HG02678 (cell line): ENCODE measurements at regions not wholly inside any gene's neighbourhood (a gene's known extent, or its start where the extent isn't known, plus 50 kb on each side); places are given as distances from the start of the nearest gene placed in this dataset.
A peak's percentile ranks its signal among the peaks of the same experiment; 100 is the strongest.

ENCODE experiments used
- ATAC-seq: cut with Tn5 transposase; IDR thresholded peaks from one replicate; pipeline ENCODE4 v1.9.1; 2021; ENCODE audit warnings: mild to moderate bottlenecking, moderate library complexity; ENCODE audit not compliant: unreplicated experiment

GRCh38 chr5:115379622-115380344 is 83.3 kb upstream of the CCDC112 start:
- peak; percentile 72 for ATAC-seq

GRCh38 chr5:115378754-115379153 is 82.3 kb upstream of the CCDC112 start:
- ATAC-seq = no peak

- no peak for ATAC-seq
Measured at GRCh38 chr5:115377468-115378217, 81.2 kb upstream of the CCDC112 start.

GRCh38 chr5:115375893-115376292 is 79.4 kb upstream of the CCDC112 start:
- no peak for ATAC-seq

- no peak for ATAC-seq
Measured at GRCh38 chr5:115374057-115374775, 77.8 kb upstream of the CCDC112 start.

GRCh38 chr5:115372146-115372545 is 75.7 kb upstream of the CCDC112 start:
- ATAC-seq = no peak

- no peak for ATAC-seq
Measured at GRCh38 chr5:115369430-115370144, 73.1 kb upstream of the CCDC112 start.

- no peak for ATAC-seq
Measured at GRCh38 chr5:115366223-115366622, 69.8 kb upstream of the CCDC112 start.

- ATAC-seq = no peak
Measured at GRCh38 chr5:115363879-115364278, 67.4 kb upstream of the CCDC112 start.

GRCh38 chr5:115360046-115360685 is 63.7 kb upstream of the CCDC112 start:
- ATAC-seq = no peak

GRCh38 chr5:115355767-115356381 is 59.4 kb upstream of the CCDC112 start:
- ATAC-seq = no peak

- no peak for ATAC-seq
Measured at GRCh38 chr5:115355095-115355494, 58.6 kb upstream of the CCDC112 start.

GRCh38 chr5:115354246-115354645 is 57.8 kb upstream of the CCDC112 start:
- ATAC-seq = no peak

- ATAC-seq = no peak
Measured at GRCh38 chr5:115352571-115352970, 56.1 kb upstream of the CCDC112 start.

- no peak for ATAC-seq
Measured at GRCh38 chr5:115351356-115352195, 55.1 kb upstream of the CCDC112 start.

- ATAC-seq = no peak
Measured at GRCh38 chr5:115350894-115351293, 54.4 kb upstream of the CCDC112 start.

GRCh38 chr5:115349001-115349817 is 52.8 kb upstream of the CCDC112 start:
- ATAC-seq = no peak

GRCh38 chr5:115348175-115348574 is 51.7 kb upstream of the CCDC112 start:
- ATAC-seq = no peak
